ENCODE measurements at regions not wholly inside any gene's neighbourhood (a gene's known extent, or its start where the extent isn't known, plus 50 kb on each side); places are given as distances from the start of the nearest gene placed in this dataset.

DNA sequence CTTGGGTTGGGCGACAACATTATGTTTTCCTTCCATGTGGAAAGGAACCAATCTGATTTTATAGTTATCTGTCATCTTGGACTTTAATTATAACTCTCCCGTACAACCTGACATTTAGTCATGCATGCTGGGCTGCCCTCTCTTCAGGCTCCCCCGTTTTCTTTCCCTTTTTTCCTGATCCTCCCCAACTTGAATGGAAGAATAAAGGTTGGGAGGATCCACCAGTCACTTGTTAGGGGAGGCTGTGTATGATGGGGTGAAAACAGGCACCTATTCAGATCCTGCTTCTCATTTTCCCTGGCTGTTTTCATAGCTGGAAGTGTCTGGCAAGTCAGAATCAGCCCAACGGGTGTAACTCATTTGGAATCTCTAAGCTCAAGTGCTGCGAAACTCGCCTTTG lies 267.2 kb upstream of the SALL1 start:
- TF ChIP-seq POLR2AphosphoS5 (IDR thresholded peaks at IDR 0.05; ENCODE audit: insufficient read depth, low read depth, low read length) (no peak), CTCF (IDR thresholded peaks at IDR 0.05; ENCODE audit: extremely low read depth in 1 of 2, insufficient read depth in 1 of 2, low read depth in 1 of 2, low read length in 2 of 2) (no peak), POLR2A (IDR thresholded peaks at IDR 0.05; ENCODE audit: low read depth, low read length) (no peak), EZH2 (IDR thresholded peaks at IDR 0.05; ENCODE audit: borderline replicate concordance, low read depth, low read length, severe bottlenecking) (no peak), MYC (IDR thresholded peaks at IDR 0.05; ENCODE audit: low read depth, low read length) (no peak), JUN (IDR thresholded peaks at IDR 0.05; ENCODE audit: borderline replicate concordance, insufficient read depth, insufficient read length, low read depth) (no peak), FOS (IDR thresholded peaks at IDR 0.05; ENCODE audit: borderline replicate concordance, insufficient read depth, low read length) (no peak), GATA2 (IDR thresholded peaks at IDR 0.05; ENCODE audit: insufficient read depth, insufficient read length, low read depth, low read length) (no peak)
- TF ChIP-seq, protein P1, sequence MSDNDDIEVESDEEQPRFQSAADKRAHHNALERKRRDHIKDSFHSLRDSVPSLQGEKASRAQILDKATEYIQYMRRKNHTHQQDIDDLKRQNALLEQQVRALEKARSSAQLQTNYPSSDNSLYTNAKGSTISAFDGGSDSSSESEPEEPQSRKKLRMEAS (IDR thresholded peaks at IDR 0.05; ENCODE audit: insufficient read depth, insufficient read length), result no peak

Measured in endothelial cell of umbilical vein (primary cell).